HFFc6 (cell line): ENCODE measurements at regions not wholly inside any gene's neighbourhood (a gene's known extent, or its start where the extent isn't known, plus 50 kb on each side); places are given as distances from the start of the nearest gene placed in this dataset.
"Not testable (repeated sequence)": the region's sequence is repeated elsewhere in the genome, so short reads cannot be mapped to it uniquely, and the experiment has no call there.

Experiments
- DNase-seq: peaks from one replicate; pipeline ENCODE4 v3.0.0-alpha.2; 2018
- H3K27ac Mint-ChIP-seq: 2 replicates; pipeline ENCODE4 v1.8.0; 2020; ENCODE audit warnings: mild to moderate bottlenecking, mixed read lengths
- H3K27me3 Mint-ChIP-seq: 2 replicates; pipeline ENCODE4 v1.8.0; 2021; ENCODE audit warnings: mild to moderate bottlenecking, moderate library complexity, mixed read lengths; ENCODE audit not compliant: insufficient read depth
- H3K36me3 Mint-ChIP-seq: 2 replicates; pipeline ENCODE4 v1.8.0; 2021; ENCODE audit warnings: low read depth, mixed read lengths
- H3K4me1 Mint-ChIP-seq: 2 replicates; pipeline ENCODE4 v1.8.0; 2020; ENCODE audit warnings: low read depth, mixed read lengths
- H3K4me3 Mint-ChIP-seq: 2 replicates; pipeline ENCODE4 v1.8.0; 2020; ENCODE audit warnings: mild to moderate bottlenecking, moderate library complexity, mixed read lengths
- H3K9me3 Mint-ChIP-seq: 2 replicates; pipeline ENCODE4 v1.8.0; 2020; ENCODE audit warnings: mild to moderate bottlenecking, mixed read lengths
- CTCF ChIP-seq: fragments of 200-600 bp; sonication (generic); IDR thresholded peaks from 2 replicates; pipeline ENCODE4 v1.5.0; 2021; ENCODE audit warnings: antibody characterized with exemption, mild to moderate bottlenecking

GRCh38 chr12:129994634-129995033 is 90.8 kb upstream of the TMEM132D start:
- Mint-ChIP-seq H3K9me3 (peaks cover 47% of the 10 kb centered on the region), H3K4me1 (no peaks in the 10 kb centered on the region), H3K27ac (no peak overlapping the region), H3K27me3 (no peaks in the 10 kb centered on the region), H3K4me3 (no peak overlapping the region), H3K36me3 (no peaks in the 10 kb centered on the region)
- TF ChIP-seq CTCF = no peak
- no peak for DNase-seq

- no peak overlapping the region for H3K4me3 Mint-ChIP-seq
- no peak overlapping the region for H3K27ac Mint-ChIP-seq
- H3K4me1 Mint-ChIP-seq = no peaks in the 10 kb centered on the region
- no peaks in the 10 kb centered on the region for H3K27me3 Mint-ChIP-seq
- DNase-seq = no peak
- H3K9me3 Mint-ChIP-seq = peaks cover 43% of the 10 kb centered on the region
- TF ChIP-seq CTCF = no peak
- no peaks in the 10 kb centered on the region for H3K36me3 Mint-ChIP-seq
Measured at GRCh38 chr12:129997239-129997638, 93.4 kb upstream of the TMEM132D start.

GRCh38 chr12:130004310-130004877 is 100.6 kb upstream of the TMEM132D start:
- DNase-seq, H3K4me1 Mint-ChIP-seq, H3K27me3 Mint-ChIP-seq, H3K27ac Mint-ChIP-seq, H3K36me3 Mint-ChIP-seq, H3K4me3 Mint-ChIP-seq: not testable (repeated sequence)
- H3K9me3 Mint-ChIP-seq = peaks cover 41% of the 10 kb centered on the region

- no peak for TF ChIP-seq CTCF
- H3K27ac Mint-ChIP-seq = no peak overlapping the region
- no peaks in the 10 kb centered on the region for H3K4me1 Mint-ChIP-seq
- no peaks in the 10 kb centered on the region for H3K36me3 Mint-ChIP-seq
- DNase-seq = no peak
- H3K9me3 Mint-ChIP-seq = peaks cover 44% of the 10 kb centered on the region
- H3K4me3 Mint-ChIP-seq = no peak overlapping the region
- H3K27me3 Mint-ChIP-seq = no peaks in the 10 kb centered on the region; the same call in none of the 2 replicates
Measured at GRCh38 chr12:130007771-130008170, 103.9 kb upstream of the TMEM132D start.

GRCh38 chr12:130008241-130008640 is 104.4 kb upstream of the TMEM132D start:
- TF ChIP-seq CTCF = no peak

GRCh38 chr12:130009961-130010360 is 106.1 kb upstream of the TMEM132D start:
- Mint-ChIP-seq H3K27me3 (no peaks in the 10 kb centered on the region; the same call in none of the 2 replicates), H3K27ac (no peak overlapping the region), H3K4me3 (no peak overlapping the region), H3K4me1 (no peaks in the 10 kb centered on the region), H3K9me3 (peaks cover 43% of the 10 kb centered on the region), H3K36me3 (no peaks in the 10 kb centered on the region)
- DNase-seq = no peak
- no peak for TF ChIP-seq CTCF

More at GRCh38 chr12:130008241-130008640, 104.4 kb upstream of the TMEM132D start:
- Mint-ChIP-seq H3K4me3 (no peak overlapping the region), H3K27ac (no peak overlapping the region), H3K36me3 (no peaks in the 10 kb centered on the region), H3K27me3 (no peaks in the 10 kb centered on the region; the same call in none of the 2 replicates), H3K9me3 (peaks cover 44% of the 10 kb centered on the region), H3K4me1 (no peaks in the 10 kb centered on the region)
- DNase-seq = no peak
